BLaER1 treated with 17β-estradiol and CSF1 and Interleukin-3, amounts not matched to agents 10 nM and 100 nM (cell line): ENCODE measurements at regions not wholly inside any gene's neighbourhood (a gene's known extent, or its start where the extent isn't known, plus 50 kb on each side); places are given as distances from the start of the nearest gene placed in this dataset.

Source experiments
- H3K27ac ChIP-seq, 11 experiments: shearing (Covaris generic); formaldehyde crosslinking; 2 replicates each; pipeline ENCODE4 v1.8.1; 2022
- H3K27me3 ChIP-seq, 11 experiments: shearing (Covaris generic); formaldehyde crosslinking; 2 replicates each; pipeline ENCODE4 v1.8.1; 2022
- H3K36me3 ChIP-seq, 11 experiments: shearing (Covaris generic); formaldehyde crosslinking; 2 replicates each; pipeline ENCODE4 v1.8.1; 2022
- H3K4me1 ChIP-seq, 10 experiments: shearing (Covaris generic); formaldehyde crosslinking; 2 replicates each; pipeline ENCODE4 v1.8.1; 2022
- H3K4me2 ChIP-seq, 11 experiments: shearing (Covaris generic); formaldehyde crosslinking; 2 replicates each; pipeline ENCODE4 v1.8.1; 2022
- H3K4me3 ChIP-seq, 10 experiments: shearing (Covaris generic); formaldehyde crosslinking; 2 replicates each; pipeline ENCODE4 v1.8.1; 2022
- H3K9ac ChIP-seq, 11 experiments: shearing (Covaris generic); formaldehyde crosslinking; 2 replicates each; pipeline ENCODE4 v1.8.1; 2022
- H3K9me3 ChIP-seq, 11 experiments: shearing (Covaris generic); formaldehyde crosslinking; replicated peaks in 1 of 11; 2 replicates each; pipeline ENCODE4 v1.8.1; 2022
- H4K20me1 ChIP-seq, 11 experiments: shearing (Covaris generic); formaldehyde crosslinking; 2 replicates each; pipeline ENCODE4 v1.8.1; 2022
- Cebpa-rat ChIP-seq, 11 experiments: shearing (Covaris generic); IDR thresholded peaks; 2 replicates each; pipeline ENCODE4 v1.8.1; 2022

GRCh38 chr11:70739091-70739490, 340.8 kb downstream of the CTTN start:
- no peak for TF ChIP-seq Cebpa-rat (IDR thresholded peaks at IDR 0.05)
- no peak overlapping the region for H3K4me3 ChIP-seq
- H3K27ac ChIP-seq: no peak overlapping the region
- peak overlapping the region in 5 of 11 experiments; percentile 67 to 93 (median 85); a peak in 5 of 22 replicates for H3K4me2 ChIP-seq
- no peaks in the 10 kb centered on the region for H3K9me3 ChIP-seq
- H3K27me3 ChIP-seq: peaks cover 0 to 27% (median 7%) of the 10 kb centered on the region in 11 experiments; a peak in 8 of 22 replicates
- H3K9ac ChIP-seq: no peak overlapping the region
- peaks cover 6 to 50% (median 25%) of the 10 kb centered on the region in 10 experiments; a peak in 19 of 20 replicates for H3K4me1 ChIP-seq
- peaks cover 0 to 20% (median 0%) of the 10 kb centered on the region in 11 experiments; a peak in 5 of 22 replicates for H4K20me1 ChIP-seq
- H3K36me3 ChIP-seq: no peaks in the 10 kb centered on the region

GRCh38 chr11:70739811-70740487, 341.6 kb downstream of the CTTN start:
- 0 out of 22 replicates have a peak overlapping the region, but pooled peaks of 2 of the 11 experiments have one; percentile 17 to 30 for H3K27ac ChIP-seq
- TF ChIP-seq Cebpa-rat (IDR thresholded peaks at IDR 0.05): no peak
- peak overlapping the region in 3 of 10 experiments; percentile 11 to 36 (median 20); a peak in 4 of 20 replicates for H3K4me3 ChIP-seq
- peaks cover 0 to 23% (median 0%) of the 10 kb centered on the region in 11 experiments; a peak in 6 of 22 replicates for H4K20me1 ChIP-seq
- no peaks in the 10 kb centered on the region for H3K36me3 ChIP-seq
- peaks cover 0 to 27% (median 7%) of the 10 kb centered on the region in 11 experiments; a peak in 8 of 22 replicates for H3K27me3 ChIP-seq
- H3K4me2 ChIP-seq: peak overlapping the region; percentile 32 to 93 (median 71)
- peak overlapping the region in 5 of 11 experiments; percentile 26 to 58 (median 51); a peak in 8 of 22 replicates for H3K9ac ChIP-seq
- no peaks in the 10 kb centered on the region for H3K9me3 ChIP-seq
- H3K4me1 ChIP-seq: peaks cover 6 to 50% (median 25%) of the 10 kb centered on the region in 10 experiments; a peak in 19 of 20 replicates

GRCh38 chr11:70740488-70740851, 342.1 kb downstream of the CTTN start:
- Histone ChIP-seq H4K20me1 (peaks cover 0 to 23% (median 0%) of the 10 kb centered on the region in 11 experiments; a peak in 6 of 22 replicates), H3K4me3 (peak overlapping the region in 3 of 10 experiments; percentile 11 to 36 (median 20); a peak in 4 of 20 replicates), H3K9me3 (no peaks in the 10 kb centered on the region), H3K4me1 (peaks cover 6 to 50% (median 25%) of the 10 kb centered on the region in 10 experiments; a peak in 19 of 20 replicates), H3K27me3 (peaks cover 0 to 27% (median 7%) of the 10 kb centered on the region in 11 experiments; a peak in 8 of 22 replicates), H3K9ac (peak overlapping the region in 5 of 11 experiments; percentile 26 to 58 (median 51); a peak in 10 of 22 replicates), H3K27ac (peak overlapping the region in 3 of 11 experiments; percentile 17 to 30 (median 21); a peak in 2 of 22 replicates), H3K4me2 (peak overlapping the region; percentile 32 to 93 (median 71)), H3K36me3 (no peaks in the 10 kb centered on the region)
- no peak for TF ChIP-seq Cebpa-rat (IDR thresholded peaks at IDR 0.05)

- H3K9ac ChIP-seq: no peak overlapping the region; a peak in 1 of 22 replicates
- peaks cover 0 to 27% (median 7%) of the 10 kb centered on the region in 11 experiments; a peak in 8 of 22 replicates for H3K27me3 ChIP-seq
- H3K36me3 ChIP-seq: no peaks in the 10 kb centered on the region
- peaks cover 0 to 25% (median 0%) of the 10 kb centered on the region in 11 experiments; a peak in 6 of 22 replicates for H4K20me1 ChIP-seq
- no peaks in the 10 kb centered on the region for H3K9me3 ChIP-seq
- peaks cover 6 to 45% (median 25%) of the 10 kb centered on the region in 10 experiments; a peak in 19 of 20 replicates for H3K4me1 ChIP-seq
- H3K4me2 ChIP-seq: peak overlapping the region in 9 of 11 experiments; percentile 58 to 93 (median 80); a peak in 16 of 22 replicates
- no peak overlapping the region for H3K27ac ChIP-seq
- no peak for TF ChIP-seq Cebpa-rat (IDR thresholded peaks at IDR 0.05)
- H3K4me3 ChIP-seq: no peak overlapping the region
These were observed 342.8 kb downstream of the CTTN start for GRCh38 chr11:70741085-70741484.

GRCh38 chr11:70742553-70743291, 344.4 kb downstream of the CTTN start:
- no peak for TF ChIP-seq Cebpa-rat (IDR thresholded peaks at IDR 0.05)
- Histone ChIP-seq H3K4me3 (no peak overlapping the region), H4K20me1 (peaks cover 0 to 31% (median 0%) of the 10 kb centered on the region in 11 experiments; a peak in 6 of 22 replicates), H3K9ac (no peak overlapping the region), H3K36me3 (no peaks in the 10 kb centered on the region), H3K27ac (no peak overlapping the region), H3K4me1 (peaks cover 6 to 42% (median 20%) of the 10 kb centered on the region in 10 experiments; a peak in 19 of 20 replicates), H3K4me2 (0 out of 22 replicates have a peak overlapping the region, but pooled peaks of 1 of the 11 experiments have one; percentile 3), H3K9me3 (no peaks in the 10 kb centered on the region), H3K27me3 (peaks cover 0 to 14% (median 7%) of the 10 kb centered on the region in 11 experiments; a peak in 8 of 22 replicates)

- TF ChIP-seq Cebpa-rat (IDR thresholded peaks at IDR 0.05): no peak
- Histone ChIP-seq H3K9me3 (no peaks in the 10 kb centered on the region), H3K27me3 (peaks cover 0 to 14% (median 5%) of the 10 kb centered on the region in 11 experiments; a peak in 7 of 22 replicates), H3K4me3 (no peak overlapping the region), H4K20me1 (peaks cover 0 to 31% (median 0%) of the 10 kb centered on the region in 11 experiments; a peak in 5 of 22 replicates), H3K4me1 (peaks cover 6 to 48% (median 25%) of the 10 kb centered on the region in 10 experiments; a peak in 19 of 20 replicates), H3K4me2 (no peak overlapping the region), H3K36me3 (no peaks in the 10 kb centered on the region), H3K9ac (no peak overlapping the region), H3K27ac (no peak overlapping the region)
These were observed 345.0 kb downstream of the CTTN start for GRCh38 chr11:70743329-70743728.

- no peak for TF ChIP-seq Cebpa-rat (IDR thresholded peaks at IDR 0.05)
- H3K4me1 ChIP-seq: peaks cover 6 to 50% (median 26%) of the 10 kb centered on the region in 10 experiments; a peak in 19 of 20 replicates
- H3K4me3 ChIP-seq: no peak overlapping the region
- H3K36me3 ChIP-seq: no peaks in the 10 kb centered on the region
- peaks cover 0 to 27% (median 0%) of the 10 kb centered on the region in 11 experiments; a peak in 5 of 22 replicates for H4K20me1 ChIP-seq
- H3K27me3 ChIP-seq: peaks cover 0 to 14% (median 5%) of the 10 kb centered on the region in 11 experiments; a peak in 7 of 22 replicates
- peaks cover 0 to 3% (median 1%) of the 10 kb centered on the region in 11 experiments; a peak in 11 of 22 replicates for H3K9me3 ChIP-seq
- no peak overlapping the region for H3K27ac ChIP-seq
- H3K4me2 ChIP-seq: no peak overlapping the region
- no peak overlapping the region for H3K9ac ChIP-seq
These were observed 345.6 kb downstream of the CTTN start for GRCh38 chr11:70743941-70744351.

GRCh38 chr11:70744396-70745185, 346.3 kb downstream of the CTTN start:
- Histone ChIP-seq H3K4me1 (peaks cover 6 to 46% (median 24%) of the 10 kb centered on the region in 10 experiments; a peak in 19 of 20 replicates), H3K27ac (no peak overlapping the region), H3K4me3 (no peak overlapping the region), H4K20me1 (peaks cover 0 to 27% (median 0%) of the 10 kb centered on the region in 11 experiments; a peak in 4 of 22 replicates), H3K4me2 (no peak overlapping the region), H3K27me3 (peaks cover 0 to 16% (median 5%) of the 10 kb centered on the region in 11 experiments; a peak in 7 of 22 replicates), H3K9me3 (peaks cover 6 to 10% (median 8%) of the 10 kb centered on the region in 11 experiments; a peak in 17 of 22 replicates), H3K9ac (no peak overlapping the region), H3K36me3 (no peaks in the 10 kb centered on the region)
- TF ChIP-seq Cebpa-rat (IDR thresholded peaks at IDR 0.05): no peak
